GM18498 (cell line): ENCODE measurements at regions not wholly inside any gene's neighbourhood (a gene's known extent, or its start where the extent isn't known, plus 50 kb on each side); places are given as distances from the start of the nearest gene placed in this dataset.
A peak's percentile ranks its signal among the peaks of the same experiment; 100 is the strongest.

Experiments used
- ATAC-seq: cut with Tn5 transposase; IDR thresholded peaks from one replicate; pipeline ENCODE4 v1.9.1; 2021; ENCODE audit warnings: mild to moderate bottlenecking, moderate library complexity; ENCODE audit not compliant: unreplicated experiment

- ATAC-seq = peak; percentile 96
These were observed 64.5 kb upstream of the STK38L start for GRCh38 chr12:27179400-27180214.

GRCh38 chr12:27180906-27181505 lies 63.1 kb upstream of the STK38L start:
- ATAC-seq = no peak

GRCh38 chr12:27183342-27183741 lies 60.7 kb upstream of the STK38L start:
- no peak for ATAC-seq

- peak; percentile 82 for ATAC-seq
These were observed 58.7 kb upstream of the STK38L start for GRCh38 chr12:27185234-27186021.

GRCh38 chr12:27186022-27186839 lies 57.9 kb upstream of the STK38L start:
- ATAC-seq = no peak

- no peak for ATAC-seq
These were observed 56.4 kb upstream of the STK38L start for GRCh38 chr12:27187697-27188096.

GRCh38 chr12:27190761-27191160 lies 53.3 kb upstream of the STK38L start:
- no peak for ATAC-seq

GRCh38 chr12:27191531-27191930 lies 52.6 kb upstream of the STK38L start:
- no peak for ATAC-seq

GRCh38 chr12:27192118-27192802 lies 51.8 kb upstream of the STK38L start:
- no peak for ATAC-seq

GRCh38 chr12:27193106-27193505 lies 51.0 kb upstream of the STK38L start:
- ATAC-seq = no peak

GRCh38 chr12:27193854-27194544 lies 50.1 kb upstream of the STK38L start:
- no peak for ATAC-seq
